HG02642 (cell line): ENCODE measurements at regions not wholly inside any gene's neighbourhood (a gene's known extent, or its start where the extent isn't known, plus 50 kb on each side); places are given as distances from the start of the nearest gene placed in this dataset.

Experiments
- ATAC-seq: cut with Tn5 transposase; IDR thresholded peaks from one replicate; pipeline ENCODE4 v1.9.1; 2021; ENCODE audit warnings: mild to moderate bottlenecking; ENCODE audit not compliant: unreplicated experiment, poor library complexity

DNA sequence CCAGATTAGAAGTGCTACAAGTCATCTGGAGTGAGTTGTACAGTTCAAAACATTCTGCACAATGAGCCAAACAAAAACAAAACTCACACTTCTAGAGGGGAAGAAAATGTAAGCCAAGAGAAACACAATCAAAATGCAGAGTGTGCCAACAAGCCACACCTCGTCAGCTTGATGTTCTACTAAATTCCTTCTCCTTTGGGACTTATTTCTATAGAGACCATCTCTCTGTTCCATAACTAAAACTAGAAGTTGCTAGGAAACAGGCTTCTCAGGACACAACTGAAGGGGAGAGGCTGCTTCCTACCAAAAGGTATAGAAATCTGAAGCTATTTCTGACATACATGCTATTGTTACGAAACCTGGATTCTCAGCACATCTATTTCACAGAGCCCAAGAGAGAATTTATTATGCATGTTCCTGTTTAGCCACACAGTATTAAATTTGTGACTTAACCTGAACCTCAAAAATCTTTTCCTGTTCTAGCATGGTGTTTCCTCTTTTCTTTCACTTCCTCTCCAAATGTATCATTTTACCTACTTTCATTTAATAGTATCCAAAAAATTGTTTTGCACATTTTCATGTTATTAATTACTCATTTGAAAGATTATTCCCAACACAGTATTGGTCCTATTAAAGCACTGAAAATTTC, 211.4 kb upstream of the CCDC150 start:
- ATAC-seq, result no peak

DNA sequence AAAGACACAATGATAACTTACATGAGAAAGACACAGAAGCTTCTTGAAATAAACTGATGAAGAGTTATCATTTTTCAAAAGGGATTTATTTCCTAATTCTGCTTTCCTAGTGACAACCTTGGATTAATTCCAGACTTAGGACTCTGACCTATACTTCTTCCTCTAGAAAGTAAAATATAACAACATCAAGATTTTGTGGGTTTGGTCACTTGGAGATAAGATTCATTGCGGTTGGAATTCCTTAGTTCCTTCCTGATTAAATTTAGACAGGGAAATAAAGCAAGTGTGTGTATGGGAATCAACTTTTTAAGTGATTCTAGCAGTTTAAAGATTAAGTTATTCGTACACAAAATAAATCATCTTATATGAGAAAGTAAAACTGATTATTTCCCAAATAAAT, 208.4 kb upstream of the CCDC150 start:
- ATAC-seq, result no peak

DNA sequence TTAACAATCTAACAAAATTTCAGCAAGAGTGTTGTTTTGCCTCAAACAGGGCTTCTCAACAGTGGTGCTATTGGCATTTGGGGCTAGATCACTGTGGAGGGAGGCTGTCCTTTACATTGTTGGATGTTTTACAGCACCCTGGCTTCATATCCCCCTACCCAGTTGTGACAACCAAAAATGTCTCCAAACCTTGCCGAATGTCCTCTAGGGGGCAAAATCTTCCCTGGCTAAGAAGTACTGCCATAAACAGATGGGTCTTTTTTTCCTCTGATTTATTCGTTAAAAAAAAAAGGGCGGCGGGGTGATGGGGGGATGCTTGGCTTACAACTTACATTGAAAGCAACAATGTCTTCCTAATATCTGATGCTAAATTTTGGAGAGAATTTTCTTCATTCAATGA, 207.6 kb upstream of the CCDC150 start:
- ATAC-seq, result no peak

DNA sequence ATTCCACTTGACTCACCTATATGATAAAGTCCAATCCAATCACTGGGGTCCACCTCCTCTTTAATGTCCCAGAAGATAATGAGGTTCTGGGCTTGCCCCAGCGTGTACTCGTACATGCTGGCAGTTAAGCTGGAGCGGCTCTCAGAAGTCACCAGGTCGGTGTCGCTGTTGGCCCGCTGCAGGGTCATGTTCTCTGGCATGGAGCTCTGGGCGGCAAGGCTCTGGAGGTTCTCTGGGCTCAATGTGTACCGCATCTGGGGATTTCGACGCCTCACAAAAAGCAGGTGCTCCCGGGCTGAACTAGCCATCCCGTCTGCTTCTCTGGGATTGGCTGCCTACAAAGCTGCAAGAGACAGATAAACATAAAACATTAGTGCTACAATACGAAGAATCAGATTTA, 206.4 kb upstream of the CCDC150 start:
- no peak for ATAC-seq

DNA sequence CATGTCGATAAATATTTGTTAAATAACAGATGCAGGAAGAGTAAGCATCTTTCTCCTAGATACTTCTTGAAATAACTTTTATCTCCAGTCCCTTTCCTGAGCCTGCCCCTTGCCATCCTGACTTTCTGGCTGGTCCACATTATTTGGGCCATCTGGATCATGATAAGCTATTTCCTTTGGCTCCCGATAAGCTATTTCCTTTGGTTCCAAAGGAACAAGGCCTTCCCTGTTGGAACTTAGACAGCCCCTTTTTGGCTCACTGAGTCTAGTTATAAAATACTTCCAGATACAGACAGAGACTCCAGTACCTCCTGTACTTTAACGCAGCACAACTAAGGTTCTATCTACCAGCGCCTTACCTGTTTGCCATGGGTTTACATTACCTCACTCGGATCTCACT, 205.3 kb upstream of the CCDC150 start:
- ATAC-seq, result no peak

DNA sequence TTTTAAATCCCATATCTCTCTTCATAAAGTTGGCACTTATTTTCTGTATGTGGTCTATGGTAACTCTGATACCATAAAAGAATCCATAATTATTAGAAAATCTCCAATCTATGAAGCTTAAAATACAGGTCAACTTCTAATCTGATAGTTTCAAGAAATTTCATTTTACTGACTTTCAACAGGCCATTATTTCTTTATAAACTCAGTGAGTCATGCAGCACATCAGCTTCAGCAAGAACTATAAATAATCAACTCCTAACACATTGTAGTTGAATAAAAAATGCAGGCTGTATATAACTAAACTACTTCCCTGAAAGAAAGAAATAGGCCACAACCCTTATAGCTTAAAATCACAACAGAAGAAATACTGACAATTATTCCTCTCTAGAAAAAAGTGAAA, 204.3 kb upstream of the CCDC150 start:
- no peak for ATAC-seq

DNA sequence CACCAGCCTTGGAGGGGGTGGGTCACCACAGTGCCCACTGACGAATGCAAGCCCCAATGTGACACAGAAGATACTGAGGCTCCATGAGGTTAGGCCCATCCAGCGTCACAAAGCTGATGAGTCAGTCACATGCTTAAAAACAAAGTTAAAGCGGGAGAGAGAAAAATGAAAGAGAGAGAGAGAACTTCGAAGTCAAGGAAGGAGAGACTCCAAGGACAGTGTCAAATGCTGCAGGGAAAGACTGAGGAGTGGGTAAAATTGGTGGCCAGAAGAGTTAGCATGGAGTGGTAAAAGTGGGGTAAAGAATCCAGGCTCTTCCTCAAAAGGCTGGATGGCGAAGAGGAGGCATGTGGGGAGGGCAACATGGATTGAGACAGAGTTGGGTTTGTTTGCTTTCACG, 201.9 kb upstream of the CCDC150 start:
- ATAC-seq, result no peak

DNA sequence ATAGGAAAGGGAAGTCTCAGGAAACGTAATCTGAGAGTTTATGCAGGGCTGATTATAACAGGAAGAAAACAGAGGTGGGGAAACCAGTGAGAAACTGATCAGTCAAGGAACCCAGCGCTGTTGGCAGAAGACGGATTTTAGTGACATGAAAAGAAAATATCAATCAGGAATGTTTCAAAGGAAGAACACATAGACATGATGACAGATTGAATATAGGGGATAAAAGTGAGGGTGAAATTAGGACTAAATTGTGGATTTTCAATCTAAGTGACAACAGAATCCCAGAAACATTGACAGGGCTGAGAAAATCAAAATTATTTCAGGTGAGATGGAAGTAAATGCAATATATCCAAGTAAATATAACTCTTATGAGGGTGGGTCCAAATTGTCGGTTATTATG, 199.8 kb upstream of the CCDC150 start:
- no peak for ATAC-seq

DNA sequence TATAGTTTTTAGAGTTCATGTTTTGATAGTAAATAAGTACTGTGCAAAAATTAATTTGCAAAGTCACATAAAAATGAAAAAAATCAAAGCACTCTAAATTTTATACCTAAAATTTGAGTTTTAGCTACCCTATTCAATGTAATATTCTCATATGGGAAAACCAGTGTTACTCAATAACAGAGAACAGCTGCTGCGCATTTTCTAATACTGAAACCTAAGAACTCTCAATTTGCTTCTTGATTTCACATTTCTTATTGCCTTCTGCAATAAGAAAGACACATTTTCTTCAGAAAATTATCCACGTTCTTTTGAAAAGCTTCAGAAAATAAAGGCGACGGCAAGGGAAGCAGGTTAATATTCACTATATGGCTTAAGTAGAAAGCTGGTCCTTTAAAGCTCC, 199.1 kb upstream of the CCDC150 start:
- no peak for ATAC-seq

DNA sequence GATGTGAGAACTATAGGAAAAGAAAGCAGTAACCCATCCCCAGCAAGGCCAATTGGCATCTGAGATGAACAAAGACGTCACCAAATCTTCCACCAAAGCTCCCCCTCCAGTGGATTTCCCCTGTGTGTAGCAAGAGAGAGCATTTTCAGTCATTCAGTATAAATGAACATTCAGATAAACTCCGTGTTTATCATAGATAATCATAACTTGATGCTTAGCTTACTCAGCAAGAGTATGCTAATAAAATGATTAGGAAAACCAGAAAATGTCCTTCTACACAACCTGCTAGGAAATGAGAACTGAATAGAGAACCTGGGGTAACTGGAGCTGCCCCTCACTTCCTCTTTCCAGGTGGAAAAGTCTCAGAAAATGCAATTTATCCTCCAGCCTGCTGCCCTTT, 198.0 kb upstream of the CCDC150 start:
- ATAC-seq, result no peak

DNA sequence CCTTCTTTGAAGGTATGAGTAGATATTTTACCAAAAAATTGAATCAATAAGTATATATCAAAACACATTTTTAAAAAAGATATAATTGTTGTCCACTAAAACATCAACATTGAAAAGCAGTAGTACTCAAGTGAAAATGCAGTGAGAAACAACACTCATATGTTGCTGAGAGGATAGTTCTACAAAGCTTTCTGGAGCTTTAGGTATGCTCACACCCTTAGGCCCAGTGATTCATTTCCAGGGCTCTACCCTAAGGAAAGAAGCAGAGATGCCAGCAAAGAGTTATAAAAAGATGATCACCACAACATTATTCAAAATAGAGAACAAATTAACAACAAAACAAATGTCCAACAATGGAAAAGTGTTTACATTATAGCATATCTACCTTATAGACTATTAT, 197.3 kb upstream of the CCDC150 start:
- no peak for ATAC-seq

DNA sequence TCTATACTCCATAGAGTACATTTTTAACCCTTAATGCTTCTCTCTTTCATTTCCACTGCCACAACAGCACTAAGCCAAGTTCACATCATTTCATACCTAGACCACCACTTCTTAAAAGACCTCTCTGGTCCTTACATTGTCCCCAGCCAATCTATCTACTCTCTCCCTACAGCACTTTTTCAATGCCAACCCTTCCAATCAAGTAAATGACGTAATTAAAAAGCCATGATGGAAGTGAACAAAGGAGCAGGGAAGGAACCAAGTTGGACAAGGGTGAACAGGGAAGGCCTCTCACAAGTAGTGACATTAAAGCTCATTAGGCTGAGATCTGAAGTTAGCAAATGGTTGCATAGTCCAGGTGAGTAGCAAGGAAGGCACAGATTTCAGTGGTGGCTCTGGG, 195.1 kb upstream of the CCDC150 start:
- ATAC-seq, result no peak

DNA sequence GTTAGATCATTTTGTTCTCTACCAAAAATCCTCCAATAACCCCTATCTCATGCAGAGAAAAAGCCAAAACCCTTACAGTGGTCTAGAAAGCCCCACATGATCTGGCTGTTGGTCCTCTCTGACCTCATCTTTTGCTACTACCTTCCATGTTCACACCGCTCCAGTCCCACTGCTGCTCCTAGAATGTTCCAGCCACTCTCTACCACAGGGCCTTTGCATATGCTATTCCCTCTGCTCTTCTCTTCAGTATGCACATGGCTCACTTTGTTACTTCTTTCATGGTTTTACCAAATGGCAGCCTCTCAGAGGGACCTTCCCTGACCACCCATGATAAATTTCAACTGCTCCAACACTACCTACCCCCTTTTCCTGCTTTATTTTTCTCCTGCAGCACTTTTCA, 193.5 kb upstream of the CCDC150 start:
- ATAC-seq, result no peak

DNA sequence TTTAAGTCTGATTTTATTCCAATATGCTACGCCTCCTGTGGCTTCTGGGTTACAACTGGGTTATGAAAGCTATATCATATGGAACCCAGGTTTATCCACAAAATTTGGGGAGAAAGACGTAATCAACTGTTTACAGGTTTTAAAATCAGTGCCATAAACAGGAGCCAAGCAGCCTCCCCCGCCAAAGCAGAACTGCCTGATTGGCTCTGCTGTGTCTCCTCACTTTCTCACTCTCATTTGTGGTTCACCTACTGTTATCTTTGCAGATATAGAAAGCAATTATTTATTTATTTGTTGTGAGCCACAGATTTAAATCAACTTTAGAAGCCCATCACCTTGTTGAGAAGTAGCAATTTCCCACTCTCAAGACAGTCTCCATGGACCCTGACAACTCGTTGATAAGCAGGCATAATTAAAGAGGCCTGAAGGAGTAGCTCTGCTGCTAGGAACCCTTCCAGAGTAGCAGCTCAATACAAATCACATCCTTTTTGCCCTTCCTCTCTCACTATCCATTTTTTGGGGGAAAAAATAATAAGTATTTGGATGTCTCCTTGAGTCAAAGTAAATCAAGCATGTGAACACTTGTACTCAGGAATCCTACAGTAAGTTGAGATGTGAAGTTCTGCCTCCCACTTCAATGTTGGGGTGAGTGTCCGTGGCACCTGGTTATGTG, 191.0 kb upstream of the CCDC150 start:
- no peak for ATAC-seq

DNA sequence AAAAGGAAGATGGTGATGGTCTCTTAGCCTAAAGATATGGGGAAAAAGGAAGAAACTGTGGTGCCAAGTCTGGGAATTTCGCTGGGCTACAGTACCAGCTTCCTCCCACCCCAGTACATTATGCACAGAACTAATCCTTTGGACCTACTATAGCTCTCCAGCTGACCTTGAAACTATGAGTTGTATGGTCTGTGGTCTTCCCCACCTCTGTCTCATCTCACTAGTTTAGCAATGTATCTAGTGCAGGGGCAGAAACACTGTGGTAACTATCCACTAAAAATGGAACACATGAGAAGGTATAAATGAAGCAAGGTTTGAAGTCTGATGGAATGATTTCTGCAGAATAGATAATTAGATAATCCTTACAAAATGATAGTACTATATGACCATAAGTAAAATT, 190.4 kb upstream of the CCDC150 start:
- no peak for ATAC-seq

DNA sequence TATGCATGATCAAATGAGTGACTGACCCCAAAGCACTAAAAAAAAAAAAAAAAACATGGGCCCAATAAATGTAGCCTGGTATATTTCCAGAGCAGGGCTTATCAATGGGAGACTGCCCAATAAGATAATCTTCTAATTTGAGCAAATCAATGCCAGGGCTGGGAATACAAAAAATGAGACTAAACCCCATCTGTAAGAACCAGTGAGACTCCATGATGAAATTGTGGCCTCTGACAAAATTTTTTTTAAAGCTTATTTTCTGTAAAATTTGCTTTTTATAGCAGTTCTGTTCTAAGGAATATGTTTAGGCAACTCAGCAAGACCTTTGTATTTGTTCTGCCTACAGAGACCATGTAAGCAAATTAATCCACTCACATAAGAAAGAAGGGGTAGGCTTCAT, 186.8 kb upstream of the CCDC150 start:
- no peak for ATAC-seq

DNA sequence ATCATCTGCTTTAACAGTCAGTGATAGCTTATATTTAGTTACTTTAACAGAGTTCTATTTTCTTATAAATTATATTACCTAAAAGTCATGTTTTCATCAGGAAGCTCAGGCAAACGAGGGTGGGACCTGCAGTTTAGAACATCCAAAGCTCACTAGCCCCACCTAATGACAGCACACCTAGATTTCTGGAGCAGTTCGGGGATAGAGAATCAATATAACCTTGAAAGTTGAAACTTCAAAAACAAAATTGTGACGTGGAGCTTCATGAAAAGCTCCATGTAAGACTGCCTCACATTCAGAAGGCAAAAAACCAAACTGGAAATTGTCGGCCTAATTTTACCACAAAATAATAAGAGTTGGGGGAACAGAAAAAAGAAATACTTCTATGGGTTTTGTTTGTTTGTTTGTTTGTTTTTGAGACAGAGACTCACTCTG, 185.9 kb upstream of the CCDC150 start:
- peak; percentile 71 for ATAC-seq

DNA sequence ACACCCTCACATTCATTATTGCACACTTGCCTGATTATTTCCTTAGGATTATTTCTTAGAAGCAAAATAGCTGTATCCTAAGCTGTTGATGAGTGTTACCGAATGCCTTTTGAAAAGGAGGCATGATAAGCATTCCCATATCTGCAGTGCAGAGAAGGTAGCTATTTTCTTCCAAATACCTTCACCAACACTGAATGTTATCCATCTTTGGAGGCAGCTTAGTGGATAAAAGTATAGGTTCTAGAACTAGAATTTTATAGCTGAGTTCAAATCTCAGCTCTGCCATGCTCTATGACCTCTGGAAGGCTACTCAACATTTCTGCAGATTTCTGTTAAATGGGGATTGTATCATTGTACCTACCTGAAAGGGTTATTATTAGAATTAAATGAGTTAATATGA, 185.0 kb upstream of the CCDC150 start:
- no peak for ATAC-seq

DNA sequence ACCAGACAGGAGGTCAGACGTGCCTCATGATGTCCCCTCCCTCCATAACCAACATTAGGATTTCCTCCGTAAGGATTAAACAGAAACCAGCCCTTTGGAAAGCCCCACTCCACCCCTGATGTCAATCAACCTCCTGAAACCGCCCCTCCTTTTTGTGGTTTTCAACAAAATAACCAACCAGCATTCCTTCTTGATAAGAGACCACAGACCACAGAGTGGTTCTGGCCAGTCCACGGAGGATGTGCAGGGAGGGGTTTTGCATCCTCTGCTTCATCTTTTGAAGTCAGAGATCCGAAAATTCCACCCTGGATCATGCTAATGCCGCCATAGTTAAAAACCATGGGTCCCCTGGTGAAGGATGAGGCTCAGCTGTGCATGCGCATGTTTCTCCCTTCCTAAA, 180.0 kb upstream of the CCDC150 start:
- no peak for ATAC-seq

DNA sequence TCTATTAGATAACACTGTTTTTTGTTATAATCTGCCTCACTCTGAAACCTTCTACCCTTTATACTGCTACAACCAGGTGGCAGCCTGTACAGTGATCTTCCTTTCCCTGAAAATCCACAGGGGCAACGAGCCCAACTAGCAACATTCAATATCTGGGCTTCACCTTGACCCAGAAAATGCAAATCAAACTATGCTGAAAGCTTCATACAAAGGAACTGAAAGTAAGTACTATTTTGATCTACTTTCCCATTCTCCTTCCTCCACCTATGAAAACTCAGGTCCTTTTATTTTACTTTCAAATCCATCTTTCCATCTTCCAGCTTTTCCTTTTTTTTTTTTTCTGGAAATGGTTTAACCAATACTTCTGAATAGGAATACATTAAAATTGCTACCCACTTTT, 175.8 kb upstream of the CCDC150 start:
- ATAC-seq, result no peak

DNA sequence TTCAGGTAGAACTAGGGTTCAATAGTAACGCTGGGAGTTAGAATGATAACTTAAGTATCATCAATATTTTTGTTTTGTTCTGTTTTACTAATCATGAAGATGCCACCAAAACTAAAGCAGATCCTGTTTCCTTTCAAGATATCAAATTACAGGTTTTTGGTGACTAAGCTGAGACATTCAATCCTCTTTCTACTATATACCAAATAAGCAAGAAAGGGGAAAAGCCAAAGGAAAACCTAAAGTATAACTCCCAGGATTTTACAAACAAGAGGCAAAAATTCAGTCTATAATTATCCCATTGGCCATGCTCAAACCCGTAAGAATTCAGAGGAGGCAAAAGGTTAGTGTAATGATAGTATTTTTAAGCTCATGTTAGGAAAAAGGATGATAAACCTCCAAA, 175.2 kb upstream of the CCDC150 start:
- ATAC-seq, result no peak

DNA sequence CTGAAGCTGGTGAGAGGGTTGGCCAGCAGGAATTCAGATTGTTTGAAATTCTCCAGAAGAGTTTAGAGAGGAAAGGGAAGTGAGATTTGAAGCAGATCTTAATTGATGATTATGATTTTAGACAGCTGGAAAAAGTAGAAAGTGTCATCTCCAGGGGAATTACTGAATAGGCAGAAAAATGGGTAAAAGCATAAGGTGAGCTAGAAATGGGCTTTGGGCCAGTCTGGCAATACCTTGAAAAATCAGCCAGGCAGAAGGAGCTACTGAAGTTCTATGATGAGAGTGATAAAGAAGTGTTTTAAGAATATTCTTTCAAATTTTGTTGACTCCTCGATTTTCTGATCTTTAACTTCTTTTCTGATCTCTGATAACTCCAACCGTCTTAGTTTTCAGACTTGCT, 172.9 kb upstream of the CCDC150 start:
- ATAC-seq, result no peak
